IPS-NIHi11 (cell line): ENCODE measurements at regions not wholly inside any gene's neighbourhood (a gene's known extent, or its start where the extent isn't known, plus 50 kb on each side); places are given as distances from the start of the nearest gene placed in this dataset.

Source experiments
- DNase-seq: peaks from one replicate; pipeline ENCODE4 v3.0.0; 2012; ENCODE audit warnings: mixed read lengths, low spot score

DNA sequence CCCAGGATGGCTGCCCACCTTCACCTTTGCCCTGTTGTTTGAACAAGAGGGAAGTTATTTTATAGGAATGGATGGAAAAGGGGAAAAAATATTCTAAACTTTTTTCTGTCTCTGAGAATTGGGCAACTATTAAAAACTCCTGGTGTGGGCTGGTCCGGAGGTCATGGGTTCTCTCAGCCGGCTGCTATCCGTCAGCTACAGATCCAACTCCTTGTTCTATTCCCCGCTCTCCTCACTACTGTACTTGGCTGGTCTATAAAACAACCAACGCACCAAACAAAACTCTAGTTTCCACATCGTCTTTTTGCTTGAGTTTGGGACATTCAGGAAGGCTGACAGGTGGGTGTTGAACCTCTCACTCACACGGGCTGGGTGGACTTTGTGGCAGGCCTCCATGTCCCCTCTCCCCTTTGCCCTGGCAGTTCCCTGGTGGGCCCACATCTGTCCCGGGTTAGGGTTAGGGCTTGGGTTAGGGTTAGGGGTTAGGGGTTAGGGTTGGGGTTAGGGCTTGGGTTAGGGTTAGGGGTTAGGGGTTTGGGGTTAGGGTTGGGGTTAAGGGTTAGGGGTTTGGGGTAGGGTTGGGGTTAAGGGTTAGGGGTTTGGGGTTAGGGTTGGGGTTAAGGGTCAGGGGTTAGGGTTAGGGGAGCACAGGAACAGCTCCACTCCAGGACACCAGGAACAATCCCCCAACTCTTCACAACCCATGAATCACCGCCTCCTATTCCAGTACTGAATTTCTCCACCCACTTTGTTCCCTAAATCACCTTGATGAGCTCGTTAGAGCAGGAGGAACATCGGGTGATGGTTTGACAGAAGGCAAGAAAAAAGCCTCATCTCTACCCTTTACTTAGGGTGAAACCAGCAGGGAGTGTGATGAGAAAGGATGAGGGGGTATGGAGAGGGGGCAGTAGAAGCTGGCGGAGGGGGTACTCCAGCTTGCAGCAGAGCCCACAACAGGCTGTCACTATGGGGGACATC is 302.1 kb upstream of the IRX4 start:
- no peak for DNase-seq

DNA sequence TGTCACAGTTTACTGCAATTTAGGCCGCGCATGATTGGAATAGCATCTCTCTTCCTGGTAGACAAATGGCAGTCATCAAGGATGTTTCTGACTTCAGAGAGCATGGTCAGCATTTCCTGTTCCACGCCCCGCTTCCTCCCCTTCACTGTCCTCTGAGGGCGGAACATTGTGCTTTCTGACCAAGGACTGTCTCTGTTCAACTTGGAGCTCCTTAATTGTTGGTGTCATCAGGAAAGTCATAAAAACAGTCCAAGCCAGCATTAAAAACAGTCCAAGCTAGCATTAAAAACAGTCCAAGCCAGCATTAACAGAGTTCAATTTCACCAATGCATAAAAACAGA is 301.3 kb upstream of the IRX4 start:
- DNase-seq, result no peak

DNA sequence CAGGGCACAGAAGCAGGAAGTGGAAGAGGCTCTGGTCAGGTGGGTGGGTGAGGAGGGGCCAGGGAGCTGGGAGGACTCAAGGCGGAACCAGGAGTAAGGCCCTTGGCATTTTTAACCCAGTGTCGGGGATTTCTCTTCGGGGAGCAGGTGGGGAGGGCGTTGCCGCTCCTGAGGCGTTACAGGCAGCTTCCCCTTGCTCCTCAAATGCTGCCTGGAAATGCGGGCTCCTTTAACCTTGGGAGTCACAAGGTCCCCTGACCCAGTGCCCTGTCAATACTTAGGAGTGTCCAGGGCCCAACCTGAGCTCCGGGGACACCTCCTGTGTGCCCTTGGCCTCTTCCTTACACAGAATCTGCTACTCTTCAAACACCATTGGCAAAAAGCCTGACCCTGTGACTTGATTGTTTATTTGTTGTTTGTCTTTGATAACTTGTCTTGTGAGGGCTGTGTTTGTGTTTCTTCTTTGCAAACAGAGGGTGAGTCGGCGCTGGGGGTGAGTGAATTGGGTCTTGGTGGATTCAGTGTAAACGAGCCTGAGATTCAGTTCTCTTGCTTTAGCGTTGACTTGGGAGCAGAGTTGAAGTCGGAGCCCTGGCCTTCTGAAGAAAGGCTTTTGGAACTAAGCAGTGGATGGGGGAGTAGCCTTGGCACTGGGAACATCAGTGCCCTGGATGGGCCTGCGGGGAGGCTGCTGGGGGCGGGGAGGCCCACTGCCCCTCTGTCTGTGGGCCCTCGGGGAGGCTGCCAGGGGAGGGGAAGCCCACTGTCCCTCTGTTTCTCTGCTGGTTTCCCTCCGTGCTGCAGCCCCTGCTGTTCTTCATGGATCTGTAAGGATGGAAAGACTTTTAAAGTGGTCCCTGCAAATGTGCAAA is 300.7 kb upstream of the IRX4 start:
- peak; percentile 38 for DNase-seq

DNA sequence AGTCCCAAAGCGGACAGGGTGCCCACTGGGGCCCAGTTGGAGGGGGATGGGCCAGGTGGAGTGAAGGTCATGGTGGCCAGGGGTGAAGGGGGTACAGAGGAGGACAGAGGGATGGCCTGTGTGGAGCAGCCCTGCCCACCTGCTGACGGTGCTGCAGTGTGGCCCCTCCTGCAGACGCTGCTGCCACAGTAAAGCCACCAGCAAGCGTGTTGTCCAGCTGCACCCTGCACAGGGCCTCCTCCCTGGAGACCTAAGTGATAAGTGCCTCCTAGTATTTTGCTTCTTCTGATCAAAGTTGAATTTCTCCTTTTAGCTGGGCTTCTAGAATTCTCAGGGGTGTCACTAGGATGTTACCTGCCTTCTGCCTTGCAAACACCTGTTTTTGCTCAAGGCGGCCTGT is 299.3 kb upstream of the IRX4 start:
- DNase-seq, result no peak

DNA sequence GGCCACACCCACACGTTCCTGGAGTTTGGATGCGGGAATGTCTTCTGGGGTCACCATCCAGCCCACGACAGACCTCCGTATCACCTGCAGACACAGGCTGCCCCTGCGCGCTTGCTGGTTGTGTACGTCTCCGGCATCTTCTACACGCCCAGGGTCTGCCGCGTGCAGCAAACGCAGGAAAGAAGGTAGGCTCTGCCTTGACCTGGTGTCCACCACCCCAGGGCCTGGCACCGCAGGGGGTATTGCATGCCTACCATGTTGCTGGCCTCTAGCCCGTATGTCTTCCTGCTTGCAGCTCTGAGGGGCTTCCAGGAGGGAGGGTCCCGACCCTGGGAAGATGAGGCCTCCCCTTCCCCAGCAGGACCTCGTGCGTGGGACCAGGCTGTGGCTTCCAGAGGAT is 298.8 kb upstream of the IRX4 start:
- DNase-seq, result no peak

DNA sequence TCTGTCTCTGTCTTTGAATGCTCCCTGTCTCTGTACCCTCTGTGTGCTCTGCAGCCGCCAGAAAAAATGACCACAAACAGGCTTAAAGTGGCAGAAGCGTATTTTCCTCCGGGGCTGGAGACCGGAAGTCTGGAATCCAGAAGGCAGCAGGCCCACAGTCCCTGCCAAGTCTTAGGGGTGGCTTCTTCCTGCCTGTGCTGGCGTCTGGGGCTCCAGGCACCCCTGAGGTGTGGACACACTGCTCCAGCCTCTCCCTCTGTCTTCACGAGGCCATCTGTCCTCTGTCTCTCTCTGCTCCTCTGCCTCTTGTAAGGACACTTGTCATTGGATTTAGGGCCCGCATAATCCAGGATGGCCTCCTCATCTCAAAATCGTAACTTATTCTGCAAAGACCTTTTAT is 298.4 kb upstream of the IRX4 start:
- no peak for DNase-seq

DNA sequence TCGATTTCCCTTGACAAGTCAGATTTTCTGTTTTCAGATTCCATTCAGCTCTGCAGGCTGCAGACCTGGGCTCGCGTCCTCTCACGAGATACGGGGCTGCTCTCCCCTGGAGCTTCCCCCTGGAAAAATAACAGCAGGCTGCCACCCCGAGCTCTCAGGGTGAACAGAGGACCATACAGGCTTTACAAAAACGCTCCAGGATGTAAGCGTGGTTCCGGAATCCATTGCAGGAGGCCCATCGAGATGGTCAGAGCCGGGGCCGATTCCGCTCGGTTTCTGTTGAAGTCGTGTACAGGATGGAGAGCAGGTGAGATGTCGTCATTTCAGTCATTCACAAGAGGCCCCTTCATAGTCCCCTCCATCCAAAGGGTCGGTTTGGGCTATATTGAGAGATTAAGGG is 297.7 kb upstream of the IRX4 start:
- DNase-seq, result no peak

DNA sequence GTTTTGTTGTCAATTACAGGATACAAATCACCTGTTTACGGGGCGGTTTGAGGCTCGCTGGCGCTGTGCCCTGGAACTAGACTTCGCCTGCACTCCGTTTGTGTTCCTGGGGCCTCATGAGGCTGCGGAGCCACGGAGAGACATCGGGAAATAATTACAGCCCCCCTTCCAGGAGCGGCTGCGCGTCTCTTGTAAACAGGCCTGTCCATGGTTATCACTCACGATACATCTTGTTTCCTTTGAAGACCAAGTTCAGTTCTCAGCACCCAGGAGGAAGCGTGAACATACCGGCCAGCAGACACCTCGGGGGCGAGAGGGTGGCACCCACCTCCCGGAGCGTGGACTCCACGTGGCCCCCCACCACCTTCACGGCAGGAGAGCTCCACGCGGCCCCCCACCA is 297.1 kb upstream of the IRX4 start:
- DNase-seq, result no peak

DNA sequence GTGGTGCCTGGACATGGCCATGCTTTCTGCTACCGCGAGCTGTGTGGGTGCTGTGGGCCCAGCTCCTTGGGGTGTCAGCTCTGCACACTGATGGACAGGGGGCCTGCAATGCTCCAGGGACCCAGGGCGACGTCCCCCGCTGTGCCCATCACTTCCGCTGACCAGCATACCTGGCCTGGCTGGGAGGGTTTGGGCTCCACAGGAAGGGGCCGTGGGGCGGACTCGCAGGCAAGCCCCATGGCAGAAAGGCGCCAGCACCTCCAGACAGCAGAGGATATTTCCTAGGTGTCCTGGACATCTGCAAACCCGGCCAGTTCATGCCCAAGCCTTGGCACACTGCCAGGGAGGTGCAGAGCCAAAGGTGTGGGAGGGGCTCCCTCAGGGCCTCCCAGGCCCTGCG is 295.8 kb upstream of the IRX4 start:
- no peak for DNase-seq

DNA sequence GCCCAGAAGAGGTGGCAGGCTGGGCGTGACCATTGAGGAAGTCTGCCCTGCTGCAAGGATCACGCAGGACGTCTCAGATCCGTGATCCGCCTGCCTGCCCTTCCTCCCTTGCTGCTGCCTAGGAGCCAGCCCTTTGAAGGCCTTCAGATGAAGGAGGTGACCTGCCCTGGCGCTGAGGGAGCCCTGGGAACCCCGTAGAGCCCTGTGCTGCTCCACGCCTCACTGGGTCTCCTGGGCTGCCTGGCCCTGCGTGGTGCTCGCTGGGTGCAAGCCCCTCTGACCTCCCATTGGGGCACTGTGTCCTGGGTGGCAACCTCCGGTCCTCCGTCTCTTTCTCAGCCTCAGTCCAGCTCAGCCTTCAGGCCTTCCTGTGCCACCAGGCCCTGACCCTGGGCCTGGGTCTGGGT is 295.3 kb upstream of the IRX4 start:
- no peak for DNase-seq

DNA sequence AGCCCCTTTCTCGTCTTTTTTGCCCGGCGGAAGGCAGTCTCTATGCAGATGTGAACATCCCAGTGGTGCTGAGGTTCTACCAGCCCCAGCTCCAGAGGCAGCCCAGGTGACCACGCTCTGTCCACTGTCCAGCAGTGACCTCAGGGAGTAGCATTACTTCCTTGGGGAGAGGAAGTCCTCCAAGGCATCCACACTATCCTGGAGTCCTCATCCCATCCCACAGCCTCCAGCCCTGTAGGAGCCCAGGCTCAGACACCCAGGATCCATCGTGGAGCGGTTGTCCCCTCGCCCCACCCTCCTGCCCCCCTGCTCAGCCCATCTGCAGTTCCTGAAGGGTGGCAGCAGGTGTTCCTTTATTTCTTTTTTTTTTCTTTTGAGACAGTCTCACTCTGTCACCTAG is 294.5 kb upstream of the IRX4 start:
- no peak for DNase-seq

DNA sequence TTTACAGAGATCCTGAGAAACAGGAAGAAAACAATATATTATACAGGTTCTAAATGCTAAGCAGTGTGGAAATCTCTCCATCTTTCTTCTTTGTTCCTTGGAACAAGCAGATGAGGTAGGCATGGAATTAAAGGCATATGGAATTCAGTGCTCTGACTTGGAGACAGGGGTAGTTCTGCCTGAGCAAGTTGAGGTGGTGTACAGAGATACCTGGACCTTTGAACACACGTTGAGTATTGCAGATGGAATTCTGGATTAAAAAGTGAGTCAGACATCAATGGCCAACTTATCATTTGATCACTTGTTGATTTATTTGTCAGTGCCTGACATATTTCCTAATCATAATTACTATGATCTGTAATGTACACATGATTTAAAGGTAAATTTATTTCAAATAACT is 293.9 kb upstream of the IRX4 start:
- no peak for DNase-seq

DNA sequence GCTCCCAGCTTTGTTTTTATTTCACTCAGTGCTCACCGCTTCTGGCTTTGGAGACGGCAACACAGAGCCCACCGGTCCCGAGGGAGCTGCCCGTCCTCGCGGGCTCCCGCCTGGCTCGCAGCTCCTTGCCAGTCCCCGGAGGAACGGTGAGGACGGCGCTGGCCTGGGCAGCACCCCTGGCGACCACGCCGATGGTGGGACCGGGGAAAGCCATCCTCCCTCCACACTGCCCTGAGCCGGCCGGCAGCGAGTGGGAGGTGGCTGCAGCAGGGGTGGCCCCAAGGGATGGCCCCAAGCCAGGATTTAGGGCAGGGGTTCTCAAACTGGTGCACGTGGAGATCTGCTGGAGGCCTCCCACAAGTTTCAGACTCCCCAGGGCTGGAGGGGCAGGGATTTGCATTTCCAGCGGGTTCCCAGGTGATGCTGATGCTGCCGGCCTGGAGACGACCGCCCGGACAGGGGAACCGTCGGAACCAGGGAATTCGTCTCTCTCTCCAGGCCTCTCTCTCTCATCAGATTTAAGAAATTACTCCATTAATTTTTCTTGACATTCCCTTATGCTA is 293.2 kb upstream of the IRX4 start:
- no peak for DNase-seq

DNA sequence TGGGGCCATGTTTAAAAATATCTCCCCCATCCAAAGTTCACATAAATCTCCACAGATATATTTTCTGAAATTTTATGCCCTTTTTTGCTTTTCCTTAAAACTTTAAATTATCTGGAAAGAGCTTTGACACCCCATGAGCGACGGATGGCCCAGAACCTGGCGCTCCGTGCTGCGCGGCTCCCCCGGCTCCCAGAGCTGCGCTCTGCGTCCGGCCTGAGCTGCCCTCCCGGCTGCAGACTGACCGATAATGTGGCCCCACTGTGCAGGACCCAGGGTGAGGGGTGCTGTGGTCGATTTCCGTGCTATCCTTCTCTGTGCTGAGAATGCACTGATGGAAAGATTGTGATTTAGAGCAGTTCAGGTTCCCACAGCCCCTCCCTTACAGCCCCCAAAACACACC is 292.3 kb upstream of the IRX4 start:
- no peak for DNase-seq

DNA sequence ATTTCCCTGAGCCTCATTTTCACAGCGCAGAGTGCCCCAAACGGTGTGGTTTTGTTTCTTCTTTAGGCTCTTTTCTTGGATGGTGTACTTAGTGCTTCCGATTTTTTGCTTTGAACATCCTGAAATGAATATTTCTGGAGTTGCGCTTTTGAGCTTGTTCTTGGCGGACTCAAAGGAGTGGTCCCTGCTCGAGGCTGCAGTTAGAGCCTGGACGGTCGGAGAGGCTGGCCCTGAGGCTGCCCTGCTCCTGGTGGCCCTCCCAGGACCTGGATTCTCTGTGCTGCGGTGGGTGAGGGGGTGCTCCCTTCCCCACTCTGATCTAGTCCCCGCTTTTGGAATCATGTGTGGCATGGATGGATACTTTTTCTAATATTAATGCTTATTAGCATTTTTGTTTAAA is 291.8 kb upstream of the IRX4 start:
- DNase-seq, result no peak

DNA sequence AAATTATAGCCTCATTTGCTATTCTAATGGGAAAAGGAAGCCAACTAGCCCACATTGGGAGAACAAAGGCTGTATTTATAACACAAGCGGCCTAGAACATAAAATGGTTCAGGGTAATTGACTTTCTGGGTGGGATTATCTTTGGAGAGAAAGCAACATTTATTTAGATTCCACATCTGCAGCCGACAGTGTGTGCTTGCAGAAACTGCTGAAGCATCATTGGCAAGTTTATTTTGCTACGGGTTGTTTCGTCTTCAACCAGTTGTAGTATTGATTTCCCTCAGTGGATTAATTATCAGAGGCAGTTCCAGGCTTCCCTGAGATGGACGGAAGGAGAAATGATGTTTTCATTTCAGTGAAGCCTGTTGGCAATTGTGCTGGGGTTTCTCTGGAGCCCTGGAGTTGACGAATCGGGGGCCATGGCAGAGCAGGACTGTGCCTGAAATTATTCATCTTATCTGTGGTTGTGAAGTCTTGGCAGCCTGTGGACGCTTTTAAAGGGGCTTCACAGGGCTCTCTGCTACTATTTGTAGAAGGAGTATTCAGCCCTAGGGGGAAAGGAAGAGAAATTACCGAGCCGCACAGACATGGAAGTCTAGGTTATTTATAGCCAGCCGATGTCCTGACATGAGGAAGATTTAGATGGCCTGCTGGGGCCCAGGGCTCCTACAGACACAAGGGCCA is 290.6 kb upstream of the IRX4 start:
- DNase-seq, result no peak

DNA sequence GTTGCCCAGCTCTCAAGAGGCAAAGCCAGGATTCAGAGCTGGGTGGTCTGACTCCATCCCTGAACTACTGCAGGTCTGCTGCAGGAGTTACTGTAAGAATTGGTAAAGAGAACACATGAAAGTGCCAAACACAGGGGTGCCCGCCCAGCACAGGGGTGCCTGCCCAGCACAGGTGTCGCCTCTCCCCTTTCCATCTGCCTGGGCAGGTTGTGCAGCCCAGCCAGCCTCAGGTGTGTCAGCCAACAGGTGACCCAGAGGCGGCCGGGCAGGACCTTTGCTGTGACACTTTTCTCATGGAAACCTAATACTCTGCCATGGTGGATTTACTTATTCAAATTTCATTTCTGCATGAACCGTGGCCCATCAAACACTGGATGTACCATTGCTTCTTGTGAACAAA is 289.7 kb upstream of the IRX4 start:
- DNase-seq, result no peak

DNA sequence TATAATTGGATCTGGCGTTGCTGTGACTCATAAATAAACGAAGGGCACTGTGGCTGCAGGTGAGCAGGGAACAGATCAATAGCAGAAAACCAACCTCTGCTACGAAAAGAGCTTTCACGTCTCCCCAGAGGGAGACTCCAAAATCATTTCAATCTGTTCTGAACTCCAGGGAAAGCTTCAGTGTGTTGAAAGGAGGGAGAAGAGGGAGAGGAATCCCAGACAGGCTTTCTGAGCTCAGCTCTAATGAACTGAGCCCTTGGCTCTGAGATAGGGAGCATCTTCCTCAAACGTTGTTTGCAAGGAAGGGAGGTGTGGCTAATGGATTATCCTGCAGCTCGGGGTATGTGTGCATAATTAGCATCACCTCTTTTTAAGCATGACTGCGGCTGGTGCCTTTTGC is 288.0 kb upstream of the IRX4 start:
- DNase-seq, result no peak

DNA sequence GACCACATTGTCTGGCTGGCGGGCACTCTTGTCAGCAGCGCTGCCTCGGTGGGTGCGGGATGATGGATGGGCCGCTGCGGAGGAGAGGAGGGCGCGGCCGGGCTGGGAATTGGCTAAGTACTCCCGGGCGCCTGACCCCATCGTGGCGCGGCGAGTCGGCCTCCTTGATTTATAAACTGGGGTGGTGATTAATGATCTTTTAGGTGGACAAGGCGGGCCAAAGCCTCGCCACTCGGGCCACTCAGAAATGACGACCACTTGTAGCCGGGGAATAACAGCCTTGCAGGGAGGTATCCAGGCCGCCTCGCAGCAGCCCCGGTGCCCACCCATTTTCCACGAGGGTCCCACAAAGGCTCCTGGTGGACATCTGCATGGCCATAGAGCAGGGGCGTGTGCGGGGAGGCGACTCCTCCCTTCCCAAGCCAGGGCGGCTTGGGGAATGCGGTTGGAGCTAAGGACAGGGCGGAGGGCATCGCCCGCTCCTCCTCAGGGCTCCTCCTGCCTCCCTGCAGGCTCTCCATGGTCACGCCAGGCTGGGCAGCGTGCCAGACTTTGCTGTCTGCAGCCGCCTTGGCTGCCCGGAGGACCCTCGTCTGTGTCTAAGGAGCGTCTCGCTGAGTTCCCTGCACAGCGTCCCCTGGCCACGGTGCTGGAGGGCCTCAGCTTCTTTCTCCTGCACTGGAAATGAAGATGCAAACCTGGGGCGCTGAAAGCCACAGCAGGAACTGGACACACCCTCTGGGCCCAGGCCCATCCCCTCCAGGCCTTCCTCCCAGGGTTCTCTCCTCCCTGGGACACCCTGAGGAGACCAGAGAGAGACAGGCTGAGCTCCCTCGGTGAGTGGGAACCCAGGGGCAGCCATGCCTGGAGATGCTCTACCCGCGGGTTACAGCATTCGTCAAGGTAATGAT is 287.4 kb upstream of the IRX4 start:
- DNase-seq, result no peak

DNA sequence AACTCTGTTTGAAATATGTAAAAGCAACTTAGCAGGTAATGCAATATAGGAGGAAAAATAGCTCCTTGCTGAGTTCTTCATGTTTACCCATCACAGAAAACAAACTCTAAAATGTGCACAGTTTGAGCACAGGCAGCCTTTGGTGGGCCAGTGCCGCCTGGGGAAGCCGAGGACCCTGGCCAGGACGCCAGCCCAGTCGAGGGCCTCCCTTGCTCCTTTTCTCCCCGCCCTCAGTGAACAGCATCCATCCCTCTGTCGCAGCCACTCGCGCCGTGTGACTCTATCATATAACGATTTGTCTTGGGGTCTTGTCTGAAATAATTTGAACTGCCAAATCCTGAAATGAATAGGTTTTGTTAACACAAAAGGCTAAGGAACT is 286.7 kb upstream of the IRX4 start:
- DNase-seq, result no peak
